T-helper 2 cell treated with Interferon-gamma antibody and Interleukin-4, amounts not matched to agents 5 μg/mL and 100 μg/mL, for 36 hours (primary cell): ENCODE measurements at regions not wholly inside any gene's neighbourhood (a gene's known extent, or its start where the extent isn't known, plus 50 kb on each side); places are given as distances from the start of the nearest gene placed in this dataset.

Experiments used
- DNase-seq: peaks from one replicate; pipeline ENCODE4 v3.0.0; 2021; ENCODE audit warnings: low spot score
- H3K27ac Mint-ChIP-seq: one replicate; pipeline ENCODE4 v1.8.0; 2021; ENCODE audit warnings: mild to moderate bottlenecking, mixed read lengths
- H3K27me3 Mint-ChIP-seq: one replicate; pipeline ENCODE4 v1.8.0; 2021; ENCODE audit warnings: low read depth, mixed read lengths
- H3K36me3 Mint-ChIP-seq: one replicate; pipeline ENCODE4 v1.8.0; 2021; ENCODE audit warnings: low read depth, mixed read lengths
- H3K4me1 Mint-ChIP-seq: one replicate; pipeline ENCODE4 v1.8.0; 2021; ENCODE audit warnings: low read depth, mixed read lengths
- H3K4me3 Mint-ChIP-seq: one replicate; pipeline ENCODE4 v1.8.0; 2022; ENCODE audit warnings: mild to moderate bottlenecking, moderate library complexity, mixed read lengths
- H3K9me3 Mint-ChIP-seq: one replicate; pipeline ENCODE4 v1.8.0; 2021; ENCODE audit warnings: mixed read lengths

DNA sequence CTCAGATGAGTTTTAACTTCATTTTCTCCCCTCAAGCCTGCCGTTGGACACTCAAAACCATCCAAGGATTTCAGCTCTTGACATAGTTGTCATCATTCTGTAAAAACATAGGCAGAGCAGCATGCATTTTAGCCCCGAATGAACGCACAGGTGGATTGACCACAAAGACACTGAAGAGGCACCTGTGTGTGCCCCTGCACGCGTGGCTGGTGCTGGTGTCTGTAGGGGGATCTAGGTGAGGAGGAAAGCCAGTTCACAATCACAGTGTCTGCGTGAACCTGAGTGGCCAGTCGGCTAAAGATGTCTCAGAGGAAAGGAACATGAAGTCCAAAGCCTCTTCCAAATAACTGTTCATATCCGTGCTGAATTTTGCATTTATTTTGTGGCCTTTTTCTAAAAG is 309.2 kb downstream of the QKI start:
- Mint-ChIP-seq H3K4me1 (no peaks in the 10 kb centered on the region), H3K27me3 (no peaks in the 10 kb centered on the region), H3K36me3 (no peaks in the 10 kb centered on the region), H3K9me3 (no peaks in the 10 kb centered on the region), H3K27ac (no peak overlapping the region), H3K4me3 (no peak overlapping the region)
- DNase-seq, result no peak

DNA sequence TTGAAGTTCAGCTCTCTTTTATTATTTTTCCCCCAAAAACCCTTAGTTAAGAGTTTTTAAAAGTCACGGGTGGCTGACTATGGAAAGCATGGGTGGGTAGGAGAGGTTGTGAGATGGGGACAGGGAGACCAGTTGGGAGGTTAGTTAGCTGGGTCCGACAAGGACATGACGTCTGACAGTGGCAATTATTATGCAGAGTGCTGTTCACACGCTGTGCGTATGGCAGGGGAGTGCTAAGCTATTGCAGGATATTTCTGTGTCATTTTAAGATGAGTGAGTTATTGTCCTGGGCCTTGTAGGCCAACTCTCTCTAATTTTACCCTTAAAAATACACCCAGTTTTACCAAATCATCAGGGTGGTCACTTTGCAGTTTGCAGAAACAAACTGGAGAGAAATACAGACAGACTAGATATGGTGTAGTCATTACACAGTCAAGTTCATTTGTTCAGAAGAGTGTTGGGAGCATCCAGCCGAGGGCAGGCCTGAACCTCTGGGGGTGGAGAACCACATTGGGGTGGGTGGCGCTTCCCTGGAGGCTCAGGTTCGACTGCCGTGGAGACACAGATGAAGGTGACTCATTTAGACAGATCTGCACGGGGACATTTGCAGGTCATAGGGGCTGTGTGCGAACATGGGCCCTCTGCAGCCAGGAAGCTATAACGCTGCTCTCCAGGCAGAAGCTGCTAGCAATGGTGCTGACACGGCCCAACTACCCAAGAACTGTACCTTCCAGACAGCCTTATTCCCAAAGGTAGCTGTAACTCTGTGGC is 307.6 kb downstream of the QKI start:
- no peak for DNase-seq
- Mint-ChIP-seq H3K27ac (no peak overlapping the region), H3K27me3 (no peaks in the 10 kb centered on the region), H3K4me3 (no peak overlapping the region), H3K4me1 (no peaks in the 10 kb centered on the region), H3K36me3 (no peaks in the 10 kb centered on the region), H3K9me3 (no peaks in the 10 kb centered on the region)

DNA sequence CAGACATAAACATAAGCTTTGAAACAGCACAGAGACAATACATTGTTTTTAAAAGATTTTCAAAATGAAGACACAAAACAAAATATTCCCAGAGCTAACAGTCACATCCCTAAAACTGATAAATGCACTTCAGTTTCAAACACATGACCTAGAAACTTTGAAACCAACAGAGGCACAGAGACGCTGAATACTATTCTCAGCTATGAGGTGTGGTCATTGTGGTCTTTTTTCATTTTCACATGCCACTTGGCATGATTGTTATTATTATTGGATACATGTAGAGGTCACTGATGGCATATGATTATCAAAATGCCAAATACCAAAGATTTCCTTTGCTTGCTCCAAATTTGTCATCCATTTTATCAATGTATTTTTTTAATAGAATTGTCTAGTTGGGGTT is 306.9 kb downstream of the QKI start:
- Mint-ChIP-seq H3K4me1 (no peaks in the 10 kb centered on the region), H3K36me3 (no peaks in the 10 kb centered on the region), H3K9me3 (no peaks in the 10 kb centered on the region), H3K27me3 (no peaks in the 10 kb centered on the region), H3K27ac (no peak overlapping the region), H3K4me3 (no peak overlapping the region)
- no peak for DNase-seq

DNA sequence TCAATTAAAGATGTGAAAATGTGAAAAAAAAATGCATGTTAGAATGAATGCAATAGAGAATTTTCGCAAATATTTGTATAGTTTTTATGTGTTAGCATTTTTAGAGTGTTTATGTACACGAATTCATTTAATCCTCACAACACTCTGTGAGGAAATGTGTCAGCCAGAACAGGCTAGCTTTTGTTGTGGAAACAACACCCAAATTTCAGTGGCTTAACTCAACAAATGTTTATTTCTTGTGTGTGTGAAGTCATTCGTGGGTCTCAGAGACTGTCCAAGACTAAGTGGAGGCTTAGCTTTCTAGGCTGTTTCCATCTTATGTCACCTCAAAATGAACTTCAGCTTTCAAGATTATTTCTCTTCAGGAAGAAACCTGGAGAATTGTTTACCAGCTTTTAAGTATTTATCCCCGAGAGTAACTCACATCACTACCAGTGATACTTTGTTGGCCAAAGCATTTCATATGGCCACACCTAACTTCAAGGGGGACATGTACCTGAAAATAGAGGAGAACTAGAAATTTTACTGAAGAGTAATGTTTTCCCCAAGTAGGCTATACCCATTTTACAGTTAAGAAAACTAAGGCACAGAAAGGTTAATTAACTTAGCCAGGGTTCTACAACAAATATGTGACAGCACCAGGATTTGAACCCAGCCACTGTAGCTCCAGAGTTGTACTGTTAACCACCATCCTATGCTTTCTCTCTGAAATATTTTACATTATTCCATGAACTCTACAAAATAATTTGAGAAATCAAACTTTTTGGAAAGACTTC is 306.1 kb downstream of the QKI start:
- Mint-ChIP-seq H3K27me3 (no peaks in the 10 kb centered on the region), H3K36me3 (no peaks in the 10 kb centered on the region), H3K9me3 (no peaks in the 10 kb centered on the region), H3K4me1 (no peaks in the 10 kb centered on the region), H3K27ac (no peak overlapping the region), H3K4me3 (no peak overlapping the region)
- no peak for DNase-seq

DNA sequence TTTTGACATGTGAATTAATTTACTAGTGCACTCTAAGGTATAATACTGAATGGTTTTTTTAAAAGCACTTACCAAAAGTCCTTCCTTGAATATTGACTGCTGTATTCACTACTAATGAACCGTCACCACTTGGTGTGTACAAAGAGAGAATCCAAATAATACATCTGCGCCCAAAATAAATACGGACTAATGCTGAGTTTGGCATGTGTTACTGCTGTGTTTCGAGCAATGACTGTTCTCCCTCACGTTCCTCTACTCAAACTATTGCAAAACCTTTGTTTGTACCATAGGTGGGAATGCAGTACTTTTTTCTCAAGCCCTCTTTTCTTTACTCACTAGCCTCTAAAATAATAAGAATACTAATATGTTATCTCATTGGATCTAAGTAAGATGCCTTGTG is 305.5 kb downstream of the QKI start:
- H3K4me1 Mint-ChIP-seq, result no peaks in the 10 kb centered on the region
- DNase-seq, result no peak
- H3K27ac Mint-ChIP-seq, result no peak overlapping the region
- H3K27me3 Mint-ChIP-seq, result no peaks in the 10 kb centered on the region
- H3K36me3 Mint-ChIP-seq, result no peaks in the 10 kb centered on the region
- H3K4me3 Mint-ChIP-seq, result no peak overlapping the region
- no peaks in the 10 kb centered on the region for H3K9me3 Mint-ChIP-seq

DNA sequence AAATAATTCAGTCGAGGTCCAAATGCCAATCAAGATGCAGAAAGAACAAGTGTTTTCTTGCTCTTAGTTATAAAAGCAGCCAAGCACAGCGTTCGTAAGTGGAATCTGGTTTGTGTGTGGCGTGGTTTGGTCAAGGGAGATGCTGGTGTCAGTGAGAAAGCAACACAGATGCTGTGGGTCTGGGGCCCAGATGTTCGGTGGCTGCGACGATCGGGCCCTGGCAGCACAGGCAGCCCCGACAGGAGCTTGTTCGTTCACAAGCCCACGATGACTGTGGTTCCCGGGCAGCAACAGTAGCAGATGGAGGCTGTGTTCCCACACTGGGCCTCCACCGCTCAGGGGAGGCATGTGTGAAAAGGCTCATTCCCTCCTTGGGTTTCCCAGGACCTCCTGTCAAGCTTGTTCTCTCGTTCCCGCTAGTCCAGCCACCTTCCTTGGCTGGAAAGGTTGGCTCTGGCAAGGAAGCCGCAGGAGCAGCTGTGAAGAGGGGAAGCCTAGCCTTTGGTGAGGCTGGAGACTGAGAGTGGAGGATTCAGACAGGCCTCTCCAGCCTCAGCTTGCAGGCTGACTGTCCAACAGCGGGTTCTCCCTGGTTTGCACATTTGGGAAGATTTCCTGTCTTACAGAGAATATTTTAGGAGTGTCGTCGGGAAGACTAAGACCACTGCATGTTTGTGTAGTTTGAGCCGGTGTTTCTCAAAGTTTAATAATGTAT is 304.7 kb downstream of the QKI start:
- no peaks in the 10 kb centered on the region for H3K9me3 Mint-ChIP-seq
- H3K36me3 Mint-ChIP-seq, result no peaks in the 10 kb centered on the region
- no peaks in the 10 kb centered on the region for H3K27me3 Mint-ChIP-seq
- no peak overlapping the region for H3K4me3 Mint-ChIP-seq
- H3K27ac Mint-ChIP-seq, result no peak overlapping the region
- H3K4me1 Mint-ChIP-seq, result no peaks in the 10 kb centered on the region
- DNase-seq, result no peak

DNA sequence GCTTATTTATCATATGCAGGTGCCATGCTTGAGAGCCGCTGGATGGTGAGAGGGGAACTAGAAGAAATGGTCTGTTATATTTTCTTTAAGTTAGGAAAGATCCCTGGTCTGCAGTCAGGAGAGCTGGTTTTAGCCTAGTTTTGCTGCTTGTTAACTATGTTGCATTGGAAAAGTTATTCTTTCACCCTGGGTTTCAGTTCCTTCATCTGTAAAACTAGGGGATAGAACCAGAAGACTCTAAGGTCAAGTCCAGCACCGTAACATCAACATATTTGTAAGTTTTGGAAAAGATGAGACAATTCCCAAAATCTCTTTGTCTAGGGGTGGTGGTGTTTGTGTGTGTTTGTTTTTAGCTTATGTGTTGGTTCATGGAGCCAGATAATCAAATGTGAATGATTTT is 304.0 kb downstream of the QKI start:
- Mint-ChIP-seq H3K4me3 (no peak overlapping the region), H3K27me3 (no peaks in the 10 kb centered on the region)

DNA sequence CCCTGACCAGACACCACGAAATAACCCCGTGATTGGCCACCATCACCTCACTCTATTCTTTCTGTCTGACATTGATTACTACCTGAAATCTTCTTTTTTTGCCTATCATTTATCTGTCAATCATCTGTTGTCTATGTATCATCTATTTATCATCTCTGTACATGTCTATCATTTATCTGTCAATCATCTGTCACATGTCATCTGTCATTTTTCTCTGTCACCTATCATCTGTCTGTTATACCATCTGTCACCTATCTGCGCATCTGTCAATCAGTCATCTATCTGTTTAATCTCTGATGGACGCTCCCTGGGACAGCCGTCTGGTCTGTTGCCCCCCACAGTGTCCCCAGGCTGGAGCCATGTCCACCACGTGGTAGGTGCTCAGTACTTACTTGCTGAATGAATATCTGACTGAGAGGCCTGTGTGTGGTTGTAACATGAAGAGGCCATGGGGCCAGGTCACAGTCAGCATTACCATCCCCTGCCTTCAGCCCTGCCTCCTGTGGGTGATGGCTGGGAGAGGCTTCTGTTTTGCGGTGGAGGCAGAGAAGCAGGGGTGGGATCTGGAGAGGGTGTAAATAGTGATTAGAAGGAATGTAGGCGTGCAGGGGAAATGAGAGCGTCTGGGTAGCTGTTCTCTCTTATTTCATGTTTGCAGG is 302.7 kb downstream of the QKI start:
- Mint-ChIP-seq H3K36me3 (no peaks in the 10 kb centered on the region), H3K4me3 (no peak overlapping the region), H3K9me3 (no peaks in the 10 kb centered on the region), H3K27me3 (no peaks in the 10 kb centered on the region), H3K27ac (no peak overlapping the region), H3K4me1 (no peaks in the 10 kb centered on the region)
- DNase-seq, result no peak

More for the DNA sequence above, 304.0 kb downstream of the QKI start:
- no peak for DNase-seq
- H3K36me3 Mint-ChIP-seq, result no peaks in the 10 kb centered on the region
- H3K9me3 Mint-ChIP-seq, result no peaks in the 10 kb centered on the region
- no peak overlapping the region for H3K27ac Mint-ChIP-seq
- no peaks in the 10 kb centered on the region for H3K4me1 Mint-ChIP-seq

DNA sequence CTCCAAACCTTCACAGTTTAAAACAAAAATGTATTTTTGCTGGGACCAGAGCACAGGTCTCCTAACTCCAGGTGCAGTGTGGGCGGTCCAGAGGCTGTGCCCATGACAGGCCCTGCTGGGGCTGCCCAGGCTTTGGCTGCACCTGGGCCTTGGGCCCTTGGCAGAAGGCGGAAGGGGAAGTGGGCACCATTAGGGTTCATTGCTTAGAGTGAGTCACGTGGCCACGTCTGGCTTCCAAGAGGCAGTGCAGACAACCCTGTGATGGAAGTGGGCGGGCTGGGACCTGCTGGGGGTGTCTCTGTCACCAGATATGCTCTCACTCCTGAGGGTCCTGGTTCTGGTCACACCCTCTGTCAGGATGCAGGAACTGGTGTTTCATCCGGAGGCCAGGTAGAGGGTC is 302.2 kb downstream of the QKI start:
- Mint-ChIP-seq H3K27ac (no peak overlapping the region), H3K4me3 (no peak overlapping the region), H3K36me3 (no peaks in the 10 kb centered on the region), H3K27me3 (no peaks in the 10 kb centered on the region), H3K4me1 (no peaks in the 10 kb centered on the region), H3K9me3 (no peaks in the 10 kb centered on the region)
- no peak for DNase-seq

DNA sequence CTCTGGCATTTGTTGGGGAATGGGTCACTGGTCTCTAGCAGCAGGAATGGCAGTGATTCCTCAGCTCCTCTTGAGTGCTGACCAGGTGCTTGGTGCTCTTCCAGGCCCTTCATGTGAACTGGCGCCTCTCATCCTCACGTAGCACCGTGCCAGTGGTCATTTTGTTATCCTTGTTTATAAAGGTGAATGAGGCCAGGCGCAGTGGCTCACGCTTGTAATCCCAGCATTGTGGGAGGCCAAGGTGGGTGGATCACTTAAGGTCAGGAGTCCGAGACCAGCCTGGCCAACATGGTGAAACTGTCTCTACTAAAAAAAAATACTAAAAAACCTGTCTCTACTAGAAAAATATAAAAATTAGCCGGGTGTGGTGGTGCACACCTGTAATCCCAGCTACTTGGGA is 301.3 kb downstream of the QKI start:
- no peak for DNase-seq
- H3K27ac Mint-ChIP-seq, result no peak overlapping the region
- H3K36me3 Mint-ChIP-seq, result no peaks in the 10 kb centered on the region
- H3K4me3 Mint-ChIP-seq, result no peak overlapping the region
- peaks cover 2% of the 10 kb centered on the region for H3K27me3 Mint-ChIP-seq
- no peaks in the 10 kb centered on the region for H3K4me1 Mint-ChIP-seq
- H3K9me3 Mint-ChIP-seq, result no peaks in the 10 kb centered on the region

DNA sequence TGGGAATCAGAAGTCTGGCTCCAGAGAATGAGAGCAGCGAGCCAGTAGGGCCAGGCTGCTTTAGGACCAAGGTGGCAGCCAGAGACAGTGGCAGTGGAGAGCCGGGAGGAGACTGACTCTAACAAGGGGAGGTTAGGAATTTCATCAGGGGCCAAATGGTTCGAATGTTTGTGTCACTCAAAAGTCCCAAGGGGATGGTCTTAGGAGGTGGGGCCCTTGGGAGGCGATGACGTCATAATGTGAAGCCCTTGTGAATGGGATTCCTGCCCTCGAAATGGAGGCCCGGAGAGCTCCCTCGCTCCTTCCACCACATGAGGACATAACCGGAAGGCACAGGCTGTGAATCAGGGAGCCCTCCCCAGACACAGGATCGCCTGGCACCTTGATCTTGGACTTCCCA is 299.7 kb downstream of the QKI start:
- Mint-ChIP-seq H3K36me3 (no peaks in the 10 kb centered on the region), H3K27me3 (peaks cover 2% of the 10 kb centered on the region), H3K4me3 (no peak overlapping the region), H3K27ac (no peak overlapping the region), H3K4me1 (no peaks in the 10 kb centered on the region), H3K9me3 (no peaks in the 10 kb centered on the region)
- DNase-seq, result no peak

DNA sequence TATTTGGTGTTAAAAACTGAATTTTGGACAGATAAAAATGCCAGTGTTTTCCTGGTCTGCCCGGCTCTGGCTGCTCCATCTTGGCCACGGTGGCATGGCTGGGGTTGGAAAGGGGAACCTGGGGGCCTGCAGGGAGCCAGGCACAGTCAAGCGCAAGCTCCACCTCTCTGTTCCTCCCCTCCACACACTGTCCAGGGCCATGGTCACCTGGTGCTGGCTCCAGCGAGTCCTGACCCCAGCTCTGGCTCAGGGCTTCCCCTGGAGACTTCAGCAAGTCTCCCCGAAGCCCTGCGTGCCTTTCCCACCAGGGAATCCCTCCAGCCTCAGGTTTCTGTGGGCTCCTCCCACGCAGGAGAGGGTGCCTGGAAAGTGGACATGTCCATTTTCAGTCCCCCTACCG is 298.5 kb downstream of the QKI start:
- H3K4me1 Mint-ChIP-seq, result no peaks in the 10 kb centered on the region
- no peak overlapping the region for H3K27ac Mint-ChIP-seq
- no peak for DNase-seq
- H3K36me3 Mint-ChIP-seq, result no peaks in the 10 kb centered on the region
- H3K27me3 Mint-ChIP-seq, result peaks cover 2% of the 10 kb centered on the region
- no peak overlapping the region for H3K4me3 Mint-ChIP-seq
- H3K9me3 Mint-ChIP-seq, result no peaks in the 10 kb centered on the region

DNA sequence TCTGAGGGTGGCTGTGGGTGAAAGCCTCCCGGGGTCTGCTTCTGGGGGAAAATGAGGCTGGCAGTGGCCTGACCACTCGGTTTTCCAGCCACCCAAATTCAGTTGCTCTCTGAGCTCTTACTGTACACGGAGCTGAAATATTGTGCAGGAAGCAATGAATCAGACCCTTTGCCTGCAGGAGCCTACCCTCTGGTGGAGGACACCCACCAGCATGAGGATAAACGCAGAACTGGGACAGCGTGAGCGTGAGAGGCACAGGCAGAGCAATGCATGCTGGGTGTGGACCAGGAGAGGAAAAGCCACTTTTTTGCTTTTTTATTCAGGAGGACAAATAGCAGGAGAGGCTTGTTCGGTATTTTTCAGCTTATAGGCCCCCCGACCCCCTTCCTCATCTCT is 298.0 kb downstream of the QKI start:
- Mint-ChIP-seq H3K27me3 (peaks cover 2% of the 10 kb centered on the region), H3K36me3 (no peaks in the 10 kb centered on the region), H3K4me3 (no peak overlapping the region), H3K9me3 (no peaks in the 10 kb centered on the region), H3K4me1 (no peaks in the 10 kb centered on the region), H3K27ac (no peak overlapping the region)
- no peak for DNase-seq
